HG03442 (cell line): ENCODE measurements at regions not wholly inside any gene's neighbourhood (a gene's known extent, or its start where the extent isn't known, plus 50 kb on each side); places are given as distances from the start of the nearest gene placed in this dataset.
"Not testable (repeated sequence)": the region's sequence is repeated elsewhere in the genome, so short reads cannot be mapped to it uniquely, and the experiment has no call there.

Experiments
- ATAC-seq: cut with Tn5 transposase; IDR thresholded peaks from one replicate; pipeline ENCODE4 v1.9.1; 2021; ENCODE audit warnings: mild to moderate bottlenecking, moderate library complexity; ENCODE audit not compliant: unreplicated experiment

DNA sequence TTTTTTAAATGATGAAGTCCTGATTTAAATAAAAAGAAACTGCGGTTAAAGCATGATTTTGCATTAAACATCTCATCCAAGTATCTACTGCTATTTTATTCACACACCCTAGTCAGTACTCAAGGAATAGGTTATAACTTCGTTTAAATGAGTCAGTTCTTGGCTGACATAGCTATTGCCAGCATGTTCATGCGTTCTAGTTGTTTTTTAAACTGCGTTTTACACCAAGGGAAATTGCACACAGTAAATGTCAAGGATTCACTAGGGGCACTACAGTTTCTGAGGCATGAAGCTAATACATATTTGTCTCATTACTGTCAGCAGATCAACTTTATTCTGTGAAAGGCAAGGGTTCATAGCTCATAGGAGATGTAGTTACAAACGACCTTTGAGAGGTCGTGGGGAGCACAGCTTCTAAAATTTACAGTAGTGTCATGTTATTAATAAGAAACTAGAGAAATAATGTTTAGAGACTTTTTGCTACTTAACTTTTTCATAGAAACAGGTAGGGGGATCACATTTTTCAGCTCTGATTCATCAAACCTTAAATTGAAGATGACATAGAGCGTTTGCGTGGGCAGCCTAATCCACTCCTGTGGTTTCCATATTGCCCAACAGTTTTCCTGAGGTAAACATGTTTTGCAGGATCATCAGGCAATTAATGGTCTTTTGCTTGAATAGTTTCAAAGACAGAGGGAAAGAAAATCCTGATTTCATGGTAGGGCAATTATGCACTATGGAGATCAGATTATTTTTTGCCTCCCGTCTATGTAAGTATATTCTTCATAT is 2222.7 kb upstream of the WWC1 start:
- no peak for ATAC-seq

DNA sequence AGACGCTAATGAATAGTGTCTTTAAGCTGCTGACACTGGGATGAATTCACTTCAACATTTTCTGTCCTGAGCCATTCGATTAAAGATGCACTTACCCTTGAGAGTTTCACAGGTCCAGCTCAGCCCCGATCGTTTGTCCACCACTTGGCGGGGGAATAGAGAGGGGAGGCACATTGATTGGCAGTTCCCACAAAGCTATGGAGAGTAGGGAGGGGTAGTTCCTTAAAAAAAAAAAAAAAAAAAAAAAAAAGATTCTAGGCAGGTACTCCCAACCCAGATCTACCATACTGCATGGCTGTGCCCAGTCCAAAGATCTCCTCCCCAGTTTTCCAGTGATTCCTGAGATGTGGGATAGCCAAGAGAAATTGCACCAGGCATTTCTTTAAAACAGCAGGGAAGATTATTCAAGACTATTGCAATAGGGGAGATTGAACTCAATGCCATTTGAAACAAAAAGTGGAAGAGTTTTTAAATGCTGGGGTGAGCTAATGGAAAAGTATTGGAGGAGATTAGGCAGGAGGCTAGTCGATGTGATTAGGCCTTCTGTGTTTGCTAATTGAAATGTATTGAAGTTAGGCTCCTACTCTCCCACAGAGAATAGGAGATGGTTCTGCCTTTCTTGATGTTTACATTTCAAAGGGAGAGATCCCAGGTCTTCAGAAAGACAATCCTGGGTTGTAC is 2217.4 kb upstream of the WWC1 start:
- ATAC-seq = no peak

DNA sequence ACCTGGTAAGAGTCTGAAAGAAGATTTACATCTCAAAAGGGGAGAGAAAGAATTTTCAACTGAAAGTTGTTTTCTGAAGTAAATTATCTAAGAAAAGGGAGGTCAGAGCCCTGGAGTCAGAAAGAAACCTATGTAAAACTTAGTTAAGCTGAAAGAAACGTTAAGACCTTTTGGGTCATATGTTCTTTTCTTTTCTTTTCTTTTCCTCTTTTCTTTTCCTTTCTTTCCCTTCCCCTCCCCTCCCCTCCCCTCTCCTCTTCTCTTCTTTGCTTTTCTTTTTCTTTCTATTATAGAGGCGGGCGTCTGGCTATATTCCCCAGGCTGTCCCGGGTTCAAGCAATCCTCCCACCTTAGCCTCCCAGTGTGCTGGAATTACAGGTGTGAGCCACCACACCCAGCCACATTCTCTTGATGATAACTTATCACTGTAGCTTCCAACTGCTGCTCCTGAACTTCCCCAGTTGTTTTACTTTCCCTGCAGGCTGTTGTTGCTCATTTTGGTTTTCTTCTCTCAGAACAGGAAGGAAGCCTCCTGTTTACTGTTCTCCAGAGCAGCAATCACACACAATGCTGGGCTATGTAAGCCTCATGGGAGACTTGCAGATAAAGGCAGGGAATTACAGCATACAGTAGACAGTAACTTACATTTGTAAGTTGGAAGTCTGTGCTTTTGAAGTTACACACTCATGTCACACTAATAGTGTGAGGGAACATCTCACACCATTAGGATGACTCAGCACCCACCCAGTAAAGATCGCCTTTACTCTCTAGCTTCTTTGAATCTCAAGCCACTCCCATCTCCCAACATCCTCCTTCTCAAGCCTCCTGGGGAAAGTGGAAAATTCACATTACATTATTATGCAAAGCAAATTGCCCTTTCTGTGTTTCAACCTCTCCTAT is 2216.6 kb upstream of the WWC1 start:
- no peak for ATAC-seq

GRCh38 chr5:166083183-166083959 is 2208.1 kb upstream of the WWC1 start:
- no peak for ATAC-seq

GRCh38 chr5:166086568-166086967 is 2204.9 kb upstream of the WWC1 start:
- no peak for ATAC-seq

DNA sequence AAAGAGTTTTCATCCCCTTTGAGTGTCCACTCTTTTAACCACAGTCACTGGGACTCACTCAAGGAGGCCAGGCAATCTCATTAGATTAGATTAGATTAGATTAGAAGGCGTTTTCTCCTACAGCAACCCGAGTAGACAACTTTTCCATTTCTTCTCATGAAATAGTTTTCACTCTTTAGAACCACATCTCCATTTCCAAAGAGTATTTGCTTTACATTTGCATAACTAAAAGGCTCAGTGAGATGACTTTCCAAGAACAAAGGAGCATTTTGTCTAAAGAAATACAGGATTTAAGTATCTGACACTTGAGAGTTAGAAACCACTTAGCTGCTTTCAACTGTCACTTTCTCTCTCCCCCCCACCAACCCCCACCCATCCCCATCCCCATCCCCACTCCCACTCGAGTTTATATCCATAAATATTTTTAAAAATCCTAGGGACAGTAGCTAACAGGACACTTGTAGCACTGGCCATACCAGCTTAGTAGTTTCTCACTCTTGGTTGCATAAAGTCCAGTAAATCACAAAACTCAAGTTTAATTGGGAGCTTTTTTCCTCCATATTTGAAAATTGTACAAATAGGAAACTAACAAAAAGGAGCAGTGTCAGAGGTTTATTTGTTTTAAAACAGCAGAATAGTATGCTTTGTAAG is 2202.9 kb upstream of the WWC1 start:
- no peak for ATAC-seq

GRCh38 chr5:166091931-166092330 is 2199.5 kb upstream of the WWC1 start:
- no peak for ATAC-seq

- no peak for ATAC-seq
Measured at GRCh38 chr5:166093312-166093711, 2198.1 kb upstream of the WWC1 start.

DNA sequence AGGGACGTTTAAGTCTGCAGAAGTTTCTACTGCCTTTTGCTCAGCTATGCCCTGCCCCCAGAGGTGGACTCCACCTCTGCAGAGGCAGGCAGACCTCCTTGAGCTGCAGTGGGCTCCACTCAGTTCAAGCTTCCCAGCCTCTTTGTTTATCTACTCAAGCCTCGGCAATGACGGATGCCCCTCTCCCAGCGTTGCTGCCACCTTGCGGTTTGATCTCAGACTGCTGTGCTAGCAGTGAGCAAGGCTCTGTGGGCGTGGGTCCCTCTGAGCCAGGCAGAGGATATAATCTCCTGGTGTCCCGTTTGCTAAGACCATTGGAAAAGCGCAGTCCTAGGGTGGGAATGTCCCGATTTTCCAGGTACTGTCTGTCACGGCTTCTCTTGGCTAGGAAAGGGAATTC is 2188.5 kb upstream of the WWC1 start:
- no peak for ATAC-seq

- ATAC-seq = no peak
Measured at GRCh38 chr5:166111021-166111420, 2180.4 kb upstream of the WWC1 start.

DNA sequence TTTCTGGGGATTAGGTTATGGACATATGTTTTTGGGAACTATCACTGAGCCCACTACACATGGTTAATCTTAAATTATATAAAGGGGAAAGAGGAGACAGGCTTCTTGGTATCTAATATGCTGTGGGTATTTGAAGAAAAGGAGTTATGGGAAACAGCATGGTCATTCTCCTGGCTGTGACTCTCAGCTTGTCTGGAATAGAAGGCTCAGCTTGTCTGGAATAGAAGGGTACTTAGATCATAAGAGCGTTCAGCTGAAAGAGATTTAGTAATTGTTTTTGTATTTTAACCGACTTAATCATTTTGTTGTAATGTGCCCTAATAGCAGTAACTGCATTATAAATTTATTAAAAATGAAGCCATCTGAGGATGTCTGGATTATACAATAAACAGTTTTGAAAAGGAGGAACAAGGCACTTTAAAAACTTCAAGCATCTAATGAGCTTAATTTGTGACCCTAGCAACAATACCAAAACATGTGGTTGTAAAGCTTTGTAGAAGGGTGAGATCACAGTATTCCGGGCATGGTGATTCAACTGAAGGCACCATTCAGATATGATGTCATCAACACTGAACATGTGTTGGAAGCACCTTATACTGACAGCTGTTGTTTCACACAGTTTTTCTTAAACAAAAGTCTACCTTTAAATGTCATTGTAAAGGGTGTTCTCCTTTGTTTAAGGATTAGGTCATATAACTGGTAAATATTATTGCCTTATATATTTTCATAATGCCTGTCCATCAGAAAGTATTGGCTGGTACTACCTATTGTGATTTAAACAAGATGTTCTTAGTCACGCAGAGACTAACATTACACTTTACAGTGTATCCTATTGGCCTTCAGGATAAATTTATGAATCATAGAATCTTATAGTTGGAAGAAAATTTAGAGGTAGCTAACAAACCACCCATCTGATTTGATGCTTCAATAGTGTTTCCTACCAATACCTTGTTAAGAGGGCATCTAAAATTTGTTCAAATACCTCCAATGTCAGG is 2174.1 kb upstream of the WWC1 start:
- no peak for ATAC-seq

GRCh38 chr5:166119506-166119905 is 2171.9 kb upstream of the WWC1 start:
- ATAC-seq = no peak

DNA sequence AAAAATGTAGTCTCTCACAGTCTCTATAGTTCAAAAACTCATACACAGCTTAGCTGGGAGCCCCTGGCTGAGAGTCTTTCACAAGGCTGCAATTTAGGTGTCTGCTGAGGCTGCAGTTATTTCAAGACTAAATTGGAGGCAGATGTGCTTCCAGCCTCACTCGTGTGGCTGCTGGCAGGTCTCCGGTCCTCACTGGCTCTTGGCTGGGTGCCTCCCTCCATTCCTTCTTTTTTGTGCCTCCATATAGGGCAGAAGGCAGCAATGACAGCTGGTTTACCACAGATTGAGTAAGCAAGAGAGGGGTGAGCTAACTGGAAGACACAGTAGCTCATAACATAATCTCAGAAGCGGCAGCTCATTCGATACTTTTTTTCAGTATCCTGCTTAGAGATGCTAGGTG is 2167.7 kb upstream of the WWC1 start:
- no peak for ATAC-seq

DNA sequence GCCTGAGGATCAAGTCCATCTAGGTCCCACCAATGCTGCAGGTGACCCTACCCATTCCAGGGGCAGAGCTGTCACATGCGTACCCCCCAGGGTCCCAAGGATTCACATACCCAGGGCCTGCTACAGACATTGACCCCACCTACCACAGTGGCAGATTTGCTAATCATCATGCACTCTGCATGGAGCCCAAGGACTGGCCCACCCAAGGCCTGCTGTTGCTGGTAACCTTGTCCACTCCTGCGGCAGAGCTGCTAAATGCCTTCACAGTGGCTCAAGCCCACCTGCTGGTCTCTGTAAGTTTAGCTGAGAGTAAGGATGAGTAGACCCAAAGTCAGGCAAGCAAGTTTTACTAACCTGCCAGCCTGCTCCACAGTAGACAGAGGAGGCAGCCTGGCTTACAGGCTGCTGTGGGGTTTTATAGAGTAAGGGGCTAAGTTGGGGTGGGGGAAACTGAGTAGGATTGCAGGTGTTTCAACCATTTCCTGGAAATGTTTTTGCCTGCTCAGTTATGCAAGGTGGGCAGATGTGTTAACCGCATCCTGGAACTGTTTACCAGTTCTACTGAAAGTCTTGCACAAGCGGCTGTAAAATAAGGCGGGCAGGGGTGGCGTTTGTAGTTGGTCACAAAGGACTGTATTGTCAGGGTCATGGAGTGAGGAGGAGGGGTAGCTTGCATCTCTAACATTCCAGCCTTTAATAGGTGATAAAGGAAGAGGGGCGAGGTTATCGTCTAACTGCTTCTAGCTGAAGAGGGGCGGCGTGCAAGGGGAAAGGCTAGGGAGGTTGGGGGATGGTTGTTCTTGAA is 2163.5 kb upstream of the WWC1 start:
- no peak for ATAC-seq

DNA sequence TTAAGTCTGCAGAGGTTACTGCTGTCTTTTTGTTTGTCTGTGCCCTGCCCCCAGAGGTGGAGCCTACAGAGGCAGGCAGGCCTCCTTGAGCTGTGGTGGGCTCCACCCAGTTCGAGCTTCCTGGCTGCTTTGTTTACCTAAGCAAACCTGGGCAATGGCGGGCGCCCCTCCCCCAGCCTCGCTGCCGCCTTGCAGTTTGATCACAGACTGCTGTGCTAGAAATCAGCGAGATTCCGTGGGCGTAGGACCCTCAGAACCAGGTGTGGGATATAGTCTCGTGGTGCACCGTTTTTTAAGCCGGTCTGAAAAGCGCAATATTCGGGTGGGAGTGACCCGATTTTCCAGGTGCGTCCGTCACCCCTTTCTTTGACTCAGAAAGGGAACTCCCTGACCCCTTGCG is 2146.3 kb upstream of the WWC1 start:
- not testable (repeated sequence) for ATAC-seq

- no peak for ATAC-seq
Measured at GRCh38 chr5:166163996-166164610, 2127.3 kb upstream of the WWC1 start.

GRCh38 chr5:166165596-166165995 is 2125.8 kb upstream of the WWC1 start:
- ATAC-seq = no peak

GRCh38 chr5:166166071-166166470 is 2125.4 kb upstream of the WWC1 start:
- no peak for ATAC-seq
